ENCODE measurements at regions not wholly inside any gene's neighbourhood (a gene's known extent, or its start where the extent isn't known, plus 50 kb on each side); places are given as distances from the start of the nearest gene placed in this dataset.

DNA sequence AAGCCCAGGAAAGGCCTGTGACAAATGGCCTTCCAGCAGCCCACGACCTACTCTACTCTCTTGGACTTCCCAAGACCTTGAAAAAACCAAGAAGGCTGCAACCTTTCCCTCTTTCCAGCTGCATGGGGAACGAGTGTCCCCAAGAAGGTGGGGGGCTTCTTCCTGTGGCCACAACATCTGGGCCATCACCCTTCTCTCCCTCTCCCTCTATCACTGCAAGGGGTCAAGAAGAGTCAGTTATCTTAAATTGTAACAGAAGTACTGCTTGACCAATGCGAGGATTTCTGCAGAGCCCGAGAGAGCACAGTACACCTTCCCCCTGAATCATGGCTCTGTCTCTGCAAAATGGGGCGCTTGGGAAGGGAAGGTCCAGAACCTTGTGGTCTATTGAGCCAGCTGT, 63.7 kb upstream of the ACAN start:
- peaks cover 2% of the 10 kb centered on the region; the same call in 2 of the 3 replicates for H3K4me1 Mint-ChIP-seq
- no peak for ATAC-seq

More for the DNA sequence above, 63.7 kb upstream of the ACAN start:
- TF ChIP-seq EZH2 (IDR thresholded peaks at IDR 0.05; ENCODE audit: low read depth, unreplicated experiment), result no peak
- TF ChIP-seq POLR2AphosphoS5 (IDR thresholded peaks at IDR 0.05; ENCODE audit: low read depth), result no peak
- TF ChIP-seq ZNF331 (CRISPR knock-in tag; IDR thresholded peaks at IDR 0.05; ENCODE audit: low read depth), result no peak
- TF ChIP-seq, protein P1, sequence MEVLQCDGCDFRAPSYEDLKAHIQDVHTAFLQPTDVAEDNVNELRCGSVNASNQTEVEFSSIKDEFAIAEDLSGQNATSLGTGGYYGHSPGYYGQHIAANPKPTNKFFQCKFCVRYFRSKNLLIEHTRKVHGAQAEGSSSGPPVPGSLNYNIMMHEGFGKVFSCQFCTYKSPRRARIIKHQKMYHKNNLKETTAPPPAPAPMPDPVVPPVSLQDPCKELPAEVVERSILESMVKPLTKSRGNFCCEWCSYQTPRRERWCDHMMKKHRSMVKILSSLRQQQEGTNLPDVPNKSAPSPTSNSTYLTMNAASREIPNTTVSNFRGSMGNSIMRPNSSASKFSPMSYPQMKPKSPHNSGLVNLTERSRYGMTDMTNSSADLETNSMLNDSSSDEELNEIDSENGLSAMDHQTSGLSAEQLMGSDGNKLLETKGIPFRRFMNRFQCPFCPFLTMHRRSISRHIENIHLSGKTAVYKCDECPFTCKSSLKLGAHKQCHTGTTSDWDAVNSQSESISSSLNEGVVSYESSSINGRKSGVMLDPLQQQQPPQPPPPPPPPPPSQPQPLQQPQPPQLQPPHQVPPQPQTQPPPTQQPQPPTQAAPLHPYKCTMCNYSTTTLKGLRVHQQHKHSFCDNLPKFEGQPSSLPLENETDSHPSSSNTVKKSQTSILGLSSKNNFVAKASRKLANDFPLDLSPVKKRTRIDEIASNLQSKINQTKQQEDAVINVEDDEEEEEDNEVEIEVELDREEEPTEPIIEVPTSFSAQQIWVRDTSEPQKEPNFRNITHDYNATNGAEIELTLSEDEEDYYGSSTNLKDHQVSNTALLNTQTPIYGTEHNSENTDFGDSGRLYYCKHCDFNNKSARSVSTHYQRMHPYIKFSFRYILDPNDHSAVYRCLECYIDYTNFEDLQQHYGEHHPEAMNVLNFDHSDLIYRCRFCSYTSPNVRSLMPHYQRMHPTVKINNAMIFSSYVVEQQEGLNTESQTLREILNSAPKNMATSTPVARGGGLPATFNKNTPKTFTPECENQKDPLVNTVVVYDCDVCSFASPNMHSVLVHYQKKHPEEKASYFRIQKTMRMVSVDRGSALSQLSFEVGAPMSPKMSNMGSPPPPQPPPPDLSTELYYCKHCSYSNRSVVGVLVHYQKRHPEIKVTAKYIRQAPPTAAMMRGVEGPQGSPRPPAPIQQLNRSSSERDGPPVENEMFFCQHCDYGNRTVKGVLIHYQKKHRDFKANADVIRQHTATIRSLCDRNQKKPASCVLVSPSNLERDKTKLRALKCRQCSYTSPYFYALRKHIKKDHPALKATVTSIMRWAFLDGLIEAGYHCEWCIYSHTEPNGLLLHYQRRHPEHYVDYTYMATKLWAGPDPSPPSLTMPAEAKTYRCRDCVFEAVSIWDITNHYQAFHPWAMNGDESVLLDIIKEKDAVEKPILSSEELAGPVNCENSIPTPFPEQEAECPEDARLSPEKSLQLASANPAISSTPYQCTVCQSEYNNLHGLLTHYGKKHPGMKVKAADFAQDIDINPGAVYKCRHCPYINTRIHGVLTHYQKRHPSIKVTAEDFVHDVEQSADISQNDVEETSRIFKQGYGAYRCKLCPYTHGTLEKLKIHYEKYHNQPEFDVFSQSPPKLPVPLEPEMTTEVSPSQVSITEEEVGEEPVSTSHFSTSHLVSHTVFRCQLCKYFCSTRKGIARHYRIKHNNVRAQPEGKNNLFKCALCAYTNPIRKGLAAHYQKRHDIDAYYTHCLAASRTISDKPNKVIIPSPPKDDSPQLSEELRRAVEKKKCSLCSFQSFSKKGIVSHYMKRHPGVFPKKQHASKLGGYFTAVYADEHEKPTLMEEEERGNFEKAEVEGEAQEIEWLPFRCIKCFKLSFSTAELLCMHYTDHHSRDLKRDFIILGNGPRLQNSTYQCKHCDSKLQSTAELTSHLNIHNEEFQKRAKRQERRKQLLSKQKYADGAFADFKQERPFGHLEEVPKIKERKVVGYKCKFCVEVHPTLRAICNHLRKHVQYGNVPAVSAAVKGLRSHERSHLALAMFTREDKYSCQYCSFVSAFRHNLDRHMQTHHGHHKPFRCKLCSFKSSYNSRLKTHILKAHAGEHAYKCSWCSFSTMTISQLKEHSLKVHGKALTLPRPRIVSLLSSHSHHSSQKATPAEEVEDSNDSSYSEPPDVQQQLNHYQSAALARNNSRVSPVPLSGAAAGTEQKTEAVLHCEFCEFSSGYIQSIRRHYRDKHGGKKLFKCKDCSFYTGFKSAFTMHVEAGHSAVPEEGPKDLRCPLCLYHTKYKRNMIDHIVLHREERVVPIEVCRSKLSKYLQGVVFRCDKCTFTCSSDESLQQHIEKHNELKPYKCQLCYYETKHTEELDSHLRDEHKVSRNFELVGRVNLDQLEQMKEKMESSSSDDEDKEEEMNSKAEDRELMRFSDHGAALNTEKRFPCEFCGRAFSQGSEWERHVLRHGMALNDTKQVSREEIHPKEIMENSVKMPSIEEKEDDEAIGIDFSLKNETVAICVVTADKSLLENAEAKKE (CRISPR knock-in tag; IDR thresholded peaks at IDR 0.05), result no peak
- TF ChIP-seq, protein P2, sequence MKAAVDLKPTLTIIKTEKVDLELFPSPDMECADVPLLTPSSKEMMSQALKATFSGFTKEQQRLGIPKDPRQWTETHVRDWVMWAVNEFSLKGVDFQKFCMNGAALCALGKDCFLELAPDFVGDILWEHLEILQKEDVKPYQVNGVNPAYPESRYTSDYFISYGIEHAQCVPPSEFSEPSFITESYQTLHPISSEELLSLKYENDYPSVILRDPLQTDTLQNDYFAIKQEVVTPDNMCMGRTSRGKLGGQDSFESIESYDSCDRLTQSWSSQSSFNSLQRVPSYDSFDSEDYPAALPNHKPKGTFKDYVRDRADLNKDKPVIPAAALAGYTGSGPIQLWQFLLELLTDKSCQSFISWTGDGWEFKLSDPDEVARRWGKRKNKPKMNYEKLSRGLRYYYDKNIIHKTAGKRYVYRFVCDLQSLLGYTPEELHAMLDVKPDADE (IDR thresholded peaks at IDR 0.05), result no peak
- no peak for TF ChIP-seq ZNF114 (CRISPR knock-in tag; IDR thresholded peaks at IDR 0.05)
- TF ChIP-seq EZH2phosphoT487 (IDR thresholded peaks at IDR 0.05; ENCODE audit: unreplicated experiment), result no peak
- TF ChIP-seq, protein P3, sequence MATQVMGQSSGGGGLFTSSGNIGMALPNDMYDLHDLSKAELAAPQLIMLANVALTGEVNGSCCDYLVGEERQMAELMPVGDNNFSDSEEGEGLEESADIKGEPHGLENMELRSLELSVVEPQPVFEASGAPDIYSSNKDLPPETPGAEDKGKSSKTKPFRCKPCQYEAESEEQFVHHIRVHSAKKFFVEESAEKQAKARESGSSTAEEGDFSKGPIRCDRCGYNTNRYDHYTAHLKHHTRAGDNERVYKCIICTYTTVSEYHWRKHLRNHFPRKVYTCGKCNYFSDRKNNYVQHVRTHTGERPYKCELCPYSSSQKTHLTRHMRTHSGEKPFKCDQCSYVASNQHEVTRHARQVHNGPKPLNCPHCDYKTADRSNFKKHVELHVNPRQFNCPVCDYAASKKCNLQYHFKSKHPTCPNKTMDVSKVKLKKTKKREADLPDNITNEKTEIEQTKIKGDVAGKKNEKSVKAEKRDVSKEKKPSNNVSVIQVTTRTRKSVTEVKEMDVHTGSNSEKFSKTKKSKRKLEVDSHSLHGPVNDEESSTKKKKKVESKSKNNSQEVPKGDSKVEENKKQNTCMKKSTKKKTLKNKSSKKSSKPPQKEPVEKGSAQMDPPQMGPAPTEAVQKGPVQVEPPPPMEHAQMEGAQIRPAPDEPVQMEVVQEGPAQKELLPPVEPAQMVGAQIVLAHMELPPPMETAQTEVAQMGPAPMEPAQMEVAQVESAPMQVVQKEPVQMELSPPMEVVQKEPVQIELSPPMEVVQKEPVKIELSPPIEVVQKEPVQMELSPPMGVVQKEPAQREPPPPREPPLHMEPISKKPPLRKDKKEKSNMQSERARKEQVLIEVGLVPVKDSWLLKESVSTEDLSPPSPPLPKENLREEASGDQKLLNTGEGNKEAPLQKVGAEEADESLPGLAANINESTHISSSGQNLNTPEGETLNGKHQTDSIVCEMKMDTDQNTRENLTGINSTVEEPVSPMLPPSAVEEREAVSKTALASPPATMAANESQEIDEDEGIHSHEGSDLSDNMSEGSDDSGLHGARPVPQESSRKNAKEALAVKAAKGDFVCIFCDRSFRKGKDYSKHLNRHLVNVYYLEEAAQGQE (IDR thresholded peaks at IDR 0.05; ENCODE audit: unreplicated experiment), result no peak
- TF ChIP-seq JUNB (IDR thresholded peaks at IDR 0.05; ENCODE audit: unreplicated experiment), result no peak
- no peak for TF ChIP-seq NANOG (IDR thresholded peaks at IDR 0.05; ENCODE audit: borderline replicate concordance)
- no peak for TF ChIP-seq STAT1 (IDR thresholded peaks at IDR 0.05; ENCODE audit: unreplicated experiment)
- TF ChIP-seq, protein P4, sequence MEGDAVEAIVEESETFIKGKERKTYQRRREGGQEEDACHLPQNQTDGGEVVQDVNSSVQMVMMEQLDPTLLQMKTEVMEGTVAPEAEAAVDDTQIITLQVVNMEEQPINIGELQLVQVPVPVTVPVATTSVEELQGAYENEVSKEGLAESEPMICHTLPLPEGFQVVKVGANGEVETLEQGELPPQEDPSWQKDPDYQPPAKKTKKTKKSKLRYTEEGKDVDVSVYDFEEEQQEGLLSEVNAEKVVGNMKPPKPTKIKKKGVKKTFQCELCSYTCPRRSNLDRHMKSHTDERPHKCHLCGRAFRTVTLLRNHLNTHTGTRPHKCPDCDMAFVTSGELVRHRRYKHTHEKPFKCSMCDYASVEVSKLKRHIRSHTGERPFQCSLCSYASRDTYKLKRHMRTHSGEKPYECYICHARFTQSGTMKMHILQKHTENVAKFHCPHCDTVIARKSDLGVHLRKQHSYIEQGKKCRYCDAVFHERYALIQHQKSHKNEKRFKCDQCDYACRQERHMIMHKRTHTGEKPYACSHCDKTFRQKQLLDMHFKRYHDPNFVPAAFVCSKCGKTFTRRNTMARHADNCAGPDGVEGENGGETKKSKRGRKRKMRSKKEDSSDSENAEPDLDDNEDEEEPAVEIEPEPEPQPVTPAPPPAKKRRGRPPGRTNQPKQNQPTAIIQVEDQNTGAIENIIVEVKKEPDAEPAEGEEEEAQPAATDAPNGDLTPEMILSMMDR (conservative IDR thresholded peaks at IDR 0.05; ENCODE audit: low read depth in 2 of 2), result no peak
- TF ChIP-seq CREB1 (CRISPR knock-in tag; IDR thresholded peaks at IDR 0.05; ENCODE audit: low read depth), result no peak
- H3K4me1 ChIP-seq (ENCODE audit: insufficient read depth), result no peaks in the 10 kb centered on the region
- no peak overlapping the region for H3K4me3 Mint-ChIP-seq
- H3K9me2 ChIP-seq (ENCODE audit: insufficient read depth), result no peaks in the 10 kb centered on the region
- H3K27ac ChIP-seq (ENCODE audit: low read depth), result no peak overlapping the region
- H3K36me3 Mint-ChIP-seq (ENCODE audit: low read depth), result no peaks in the 10 kb centered on the region
- no peak overlapping the region for H3K4me2 ChIP-seq
- H3K4me3 ChIP-seq, result no peak overlapping the region
- no peaks in the 10 kb centered on the region for H3K36me3 ChIP-seq (ENCODE audit: insufficient read depth)
- no peaks in the 10 kb centered on the region for H3F3A ChIP-seq (replicated peaks; ENCODE audit: low read depth)
- H3K27me3 Mint-ChIP-seq (ENCODE audit: insufficient read depth, low read depth, poor library complexity), result peaks cover 6% of the 10 kb centered on the region
- no peak overlapping the region for H2AFZ ChIP-seq
- no peaks in the 10 kb centered on the region for H3K27me3 ChIP-seq (ENCODE audit: insufficient read depth)
- no peak for DNase-seq (ENCODE audit: low spot score)
- no peaks in the 10 kb centered on the region for H4K20me1 ChIP-seq (replicated peaks; ENCODE audit: insufficient read depth)
- no peak overlapping the region for H3K27ac Mint-ChIP-seq
- H3K79me2 ChIP-seq (replicated peaks; ENCODE audit: insufficient read depth), result no peaks in the 10 kb centered on the region
- H3K9me3 Mint-ChIP-seq, result no peaks in the 10 kb centered on the region

Measured in GM23338 (cell line).